D341Med (cell line): ENCODE measurements at regions not wholly inside any gene's neighbourhood (a gene's known extent, or its start where the extent isn't known, plus 50 kb on each side); places are given as distances from the start of the nearest gene placed in this dataset.

Experiments
- DNase-seq: peaks from one replicate; pipeline ENCODE4 v3.0.0; 2012; ENCODE audit warnings: low spot score

DNA sequence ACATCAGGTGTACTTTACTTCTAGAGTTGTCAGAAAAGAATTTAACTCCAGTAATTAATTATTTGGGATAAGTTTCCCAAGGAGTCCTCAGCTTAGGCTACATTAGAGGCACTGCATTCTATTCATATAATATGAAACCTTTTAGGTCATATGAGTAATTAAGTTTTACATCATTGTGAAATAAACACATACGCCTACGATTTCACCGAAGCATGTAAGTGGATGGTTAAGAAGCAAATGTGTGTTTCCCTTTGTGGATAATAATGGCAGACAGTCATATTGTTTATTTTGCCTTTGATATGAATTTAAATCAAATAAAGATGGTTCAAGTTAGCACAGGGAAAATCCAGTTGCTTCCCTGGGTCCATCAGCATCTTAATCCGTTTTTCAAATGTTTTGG, 535.9 kb upstream of the ATP11B start:
- no peak for DNase-seq

DNA sequence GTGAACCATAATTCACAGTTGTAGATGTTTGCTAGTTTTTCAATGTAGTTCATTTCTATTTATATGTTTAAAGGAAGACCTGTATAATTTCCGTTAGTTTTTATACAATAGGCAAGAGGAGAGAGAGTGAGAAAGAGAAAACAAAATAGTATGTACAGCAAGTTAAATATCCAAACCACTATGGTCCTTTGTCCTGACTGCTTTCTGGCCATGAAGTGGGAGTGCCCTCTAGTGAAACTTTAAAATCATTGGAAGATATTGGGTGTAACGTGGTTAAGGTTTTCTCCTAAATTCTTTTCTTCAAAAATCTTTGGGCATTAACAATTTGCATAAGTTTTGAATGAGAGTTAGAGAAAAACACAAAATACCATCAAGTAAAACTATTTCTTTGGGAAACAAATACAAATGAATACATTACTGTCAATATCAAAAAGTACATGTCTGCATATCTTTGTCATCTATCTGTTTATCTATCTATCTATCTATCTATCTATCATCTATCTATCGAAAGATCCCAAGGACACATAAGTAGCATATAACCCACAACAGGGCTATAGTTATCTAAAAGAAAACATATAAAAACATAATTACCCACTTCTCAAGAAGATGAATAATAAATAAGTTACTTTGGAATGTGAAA, 534.6 kb upstream of the ATP11B start:
- no peak for DNase-seq

DNA sequence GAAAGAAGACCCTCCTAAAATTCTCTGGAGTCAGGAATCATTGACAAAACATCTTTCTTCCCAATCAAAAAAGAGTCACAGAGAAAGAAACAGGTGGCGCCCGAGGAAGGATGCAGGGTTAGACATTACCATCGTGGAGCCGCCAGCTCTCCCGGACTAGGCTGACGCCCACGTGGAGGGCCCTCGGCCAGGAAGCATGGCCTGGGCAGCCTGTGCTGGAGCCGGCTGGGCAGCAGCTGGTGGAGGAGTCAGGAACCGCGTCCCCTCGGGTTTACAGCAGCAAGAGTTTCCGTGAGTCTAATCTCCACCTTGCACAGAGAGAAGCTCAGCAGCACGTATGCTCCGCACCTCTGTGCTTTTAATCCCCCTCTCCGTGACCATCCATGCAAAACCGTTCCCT, 533.7 kb upstream of the ATP11B start:
- DNase-seq, result peak; percentile 28

DNA sequence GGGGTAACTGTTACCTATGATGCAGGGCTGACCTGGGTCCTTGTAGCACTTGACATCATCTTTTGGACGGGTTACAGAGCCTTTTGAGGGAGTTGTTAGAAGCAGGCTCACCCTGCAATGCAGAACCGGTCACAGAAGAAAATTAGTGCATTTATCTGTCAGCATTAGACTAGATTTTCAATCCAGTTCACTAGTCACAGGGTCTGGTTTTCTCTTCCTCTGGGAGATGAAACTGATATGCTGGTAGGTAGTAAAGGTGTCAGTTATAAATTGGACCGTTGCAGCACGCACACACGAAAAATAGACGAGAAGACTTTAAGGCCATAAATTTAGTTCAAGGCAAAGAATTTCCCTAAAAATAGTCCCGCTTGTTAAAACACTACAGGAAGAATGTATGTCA, 532.3 kb upstream of the ATP11B start:
- DNase-seq, result no peak

DNA sequence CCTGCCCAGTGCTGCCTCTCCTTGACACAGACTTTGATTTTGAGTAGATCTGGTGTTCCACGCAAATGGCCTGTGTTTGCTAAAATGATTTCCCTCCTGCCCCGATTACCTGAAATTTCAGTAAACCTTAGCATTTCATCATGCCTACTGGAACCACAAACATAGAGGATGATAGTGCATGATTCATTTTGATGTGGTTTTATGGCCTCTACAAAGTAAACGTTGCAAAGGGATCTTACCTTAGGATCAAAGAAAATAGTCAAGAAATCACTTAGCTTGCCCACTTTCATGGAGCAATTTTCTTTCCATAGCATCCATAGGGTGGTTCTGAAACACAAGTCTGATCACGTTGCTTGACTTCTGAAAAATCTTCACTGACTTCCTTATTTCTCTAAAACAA, 524.6 kb upstream of the ATP11B start:
- no peak for DNase-seq

DNA sequence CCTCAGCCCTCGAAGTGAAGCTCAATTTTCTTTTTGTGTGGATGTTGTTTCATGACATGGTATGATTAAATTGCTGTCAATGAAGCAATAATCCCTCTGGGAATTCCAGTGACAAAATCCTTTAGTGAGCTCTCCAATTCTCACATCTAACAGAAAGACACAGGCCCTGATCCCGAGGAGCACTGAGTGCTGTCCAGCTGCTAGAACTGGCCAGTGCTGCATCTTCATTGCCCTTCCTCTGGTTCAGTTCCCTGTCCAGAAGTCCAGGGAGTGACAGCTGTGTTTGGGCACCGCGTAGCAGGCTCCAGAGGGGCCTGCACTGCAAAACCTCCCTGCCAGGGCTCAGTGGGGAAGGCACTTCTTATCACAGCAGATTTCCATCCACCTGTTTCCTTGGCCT, 516.8 kb upstream of the ATP11B start:
- DNase-seq, result no peak

DNA sequence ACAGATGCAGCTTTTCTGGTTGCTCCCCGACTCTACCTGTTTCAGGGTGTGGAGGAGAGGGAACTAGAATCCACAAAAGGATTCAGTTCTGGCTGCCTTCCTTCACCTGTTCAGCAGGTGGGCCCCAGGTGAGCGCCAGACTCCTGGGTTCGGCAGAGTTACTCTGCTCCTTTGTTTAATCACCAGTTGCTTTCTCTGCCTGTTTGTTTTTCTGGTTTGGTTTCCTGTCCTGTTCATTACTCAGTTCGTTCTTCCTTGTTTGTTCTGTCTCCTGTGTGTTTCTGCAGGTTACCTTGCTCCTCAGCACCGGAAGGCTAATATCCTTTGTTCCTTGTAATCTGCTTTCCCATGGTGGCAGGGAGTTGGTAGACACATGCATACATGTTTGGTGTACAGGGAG, 508.5 kb upstream of the ATP11B start:
- DNase-seq, result no peak

DNA sequence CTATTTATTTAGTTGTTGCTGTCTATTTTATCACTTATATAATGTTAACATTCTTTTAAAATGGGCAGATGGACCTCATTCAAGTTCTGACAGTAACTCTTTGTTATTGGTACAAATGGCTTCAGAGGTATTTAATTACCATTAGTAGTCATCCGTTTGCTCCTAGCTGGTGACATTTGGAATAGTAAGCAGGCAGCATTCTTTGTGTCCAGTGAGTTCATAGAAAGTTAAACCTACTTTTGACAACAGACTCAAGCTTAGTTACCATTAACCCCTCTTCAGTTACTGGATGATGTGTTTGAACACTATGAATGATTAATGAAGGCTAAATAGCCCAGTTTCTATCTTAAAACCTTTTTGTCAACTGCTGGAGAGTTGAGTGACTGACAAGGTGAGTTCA, 500.7 kb upstream of the ATP11B start:
- no peak for DNase-seq

DNA sequence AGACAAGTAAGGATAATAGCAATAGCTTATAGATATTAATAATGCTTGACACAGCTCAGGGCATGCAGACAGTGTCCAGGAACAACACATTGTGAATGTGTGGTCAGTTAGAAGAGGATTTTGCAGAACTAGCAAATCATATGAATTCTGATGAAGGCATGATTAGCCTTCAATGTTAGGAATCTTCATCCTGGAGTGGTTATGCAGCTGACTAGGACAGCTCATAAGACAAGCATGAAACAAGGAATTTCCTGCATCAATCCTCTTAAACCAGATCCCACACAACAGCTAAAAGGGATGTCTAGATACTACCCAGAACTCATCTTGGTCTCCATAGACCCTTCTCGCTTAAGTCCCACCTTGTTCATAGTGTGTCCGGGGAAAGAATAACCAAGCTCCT, 499.0 kb upstream of the ATP11B start:
- DNase-seq, result no peak

DNA sequence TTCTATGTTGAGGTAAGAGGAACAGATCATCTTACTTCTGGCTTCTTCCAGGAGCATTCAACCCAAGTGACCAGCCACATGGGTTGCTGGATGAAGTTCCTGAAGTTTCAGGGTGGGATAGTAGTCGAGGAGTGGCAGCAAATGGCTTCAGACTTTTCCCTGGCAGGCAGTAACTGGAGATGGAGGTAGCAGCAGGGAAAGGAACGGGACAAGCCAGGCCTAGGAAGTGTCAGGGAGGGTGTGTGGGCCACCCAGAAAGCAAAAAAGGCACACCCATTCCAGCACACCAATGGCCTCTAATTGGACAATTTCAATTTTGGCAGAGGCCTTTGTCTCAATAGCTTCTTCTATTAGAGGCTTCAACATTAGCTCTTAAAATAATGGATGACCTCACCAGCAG, 498.6 kb upstream of the ATP11B start:
- no peak for DNase-seq

DNA sequence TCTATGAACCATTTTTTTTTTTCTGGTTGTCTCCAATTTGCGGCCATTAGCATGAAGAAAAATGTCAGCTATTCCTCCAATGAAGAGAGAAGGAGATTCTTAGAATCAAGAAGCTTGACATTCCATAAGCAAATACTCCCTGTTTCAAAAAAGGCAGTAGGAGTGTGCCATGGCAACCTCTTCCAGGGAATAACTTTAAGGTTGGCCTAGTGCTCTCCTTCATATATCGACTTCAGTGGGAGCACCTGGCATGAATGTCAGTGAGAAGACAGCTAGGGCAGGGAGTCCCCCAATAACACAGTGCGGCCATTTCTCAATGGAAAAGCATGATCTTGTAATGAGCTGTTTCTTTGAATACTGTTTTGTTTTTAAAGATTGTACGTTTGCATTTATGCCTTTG, 493.0 kb upstream of the ATP11B start:
- DNase-seq, result no peak

DNA sequence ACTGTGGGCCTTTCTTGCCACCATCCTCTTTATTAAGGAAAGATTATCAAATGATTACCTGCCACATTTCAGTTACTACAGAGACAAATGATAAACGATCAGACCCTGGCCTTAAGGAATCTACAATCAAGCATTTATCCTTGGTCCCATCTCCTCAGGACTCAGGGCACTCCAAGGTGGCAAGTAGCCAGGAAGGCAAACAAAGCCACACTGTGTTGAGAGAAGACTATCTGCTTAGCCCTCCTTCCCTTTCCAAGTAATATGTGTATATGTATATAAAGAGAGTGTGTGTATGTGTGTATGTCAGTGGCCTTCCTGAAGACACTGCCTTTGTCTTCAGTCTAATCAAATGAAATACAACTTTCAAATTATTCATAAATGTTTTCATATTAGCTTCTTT, 490.1 kb upstream of the ATP11B start:
- DNase-seq, result no peak

DNA sequence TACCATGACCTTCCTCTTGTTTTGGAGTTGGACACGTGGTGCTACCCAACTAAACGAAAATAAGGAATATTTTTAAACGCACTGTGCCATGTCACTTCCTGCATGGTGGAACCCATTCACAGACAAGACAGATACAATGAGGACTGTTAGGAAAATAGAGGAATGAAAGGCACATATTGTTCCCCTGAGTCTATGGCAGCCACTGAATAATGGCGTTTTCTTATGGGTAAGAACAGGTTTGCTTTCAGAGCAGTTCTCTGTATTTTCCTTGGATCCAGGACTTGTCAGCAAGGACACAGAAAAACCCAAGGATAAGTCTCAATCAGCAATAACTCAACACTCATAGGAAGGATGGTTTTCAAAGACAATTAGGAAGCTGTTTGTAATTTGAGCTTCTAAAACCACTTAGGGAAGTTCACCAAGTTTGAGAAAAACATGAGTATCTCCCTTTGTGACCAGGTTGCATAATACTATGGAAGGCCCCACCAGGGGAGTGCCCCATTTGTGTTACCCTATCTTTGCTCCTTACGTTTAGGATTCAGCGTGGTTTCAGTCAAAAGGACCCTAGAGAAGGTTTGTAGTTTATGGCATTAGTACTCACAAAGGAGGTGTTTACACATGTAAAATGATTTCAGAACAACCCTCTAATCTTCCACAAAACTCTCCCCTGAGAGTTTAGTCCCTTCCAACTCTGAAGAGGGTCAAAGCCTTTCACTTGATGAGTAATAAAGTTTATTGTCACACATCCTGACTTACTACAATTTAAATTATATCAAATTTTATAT, 487.2 kb upstream of the ATP11B start:
- DNase-seq, result no peak

DNA sequence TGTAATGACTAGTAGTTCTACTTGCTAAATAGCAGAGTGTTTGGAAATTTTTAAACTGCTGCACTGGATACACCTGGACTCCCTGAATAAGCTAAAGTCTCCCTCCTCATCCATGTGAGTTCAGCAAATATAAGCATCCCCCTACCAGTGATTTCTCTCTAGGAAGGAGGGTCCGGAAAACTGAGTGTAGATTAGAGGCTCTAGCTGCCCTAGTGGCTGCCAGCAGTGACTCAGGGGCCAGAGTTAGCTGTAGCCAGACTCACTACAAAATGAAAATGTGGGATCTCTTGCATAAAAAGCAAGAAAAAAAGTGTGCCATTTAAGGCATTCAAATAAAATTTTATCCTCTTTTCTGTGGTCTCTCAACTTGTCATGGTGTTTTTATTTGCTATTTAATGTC, 485.0 kb upstream of the ATP11B start:
- no peak for DNase-seq

DNA sequence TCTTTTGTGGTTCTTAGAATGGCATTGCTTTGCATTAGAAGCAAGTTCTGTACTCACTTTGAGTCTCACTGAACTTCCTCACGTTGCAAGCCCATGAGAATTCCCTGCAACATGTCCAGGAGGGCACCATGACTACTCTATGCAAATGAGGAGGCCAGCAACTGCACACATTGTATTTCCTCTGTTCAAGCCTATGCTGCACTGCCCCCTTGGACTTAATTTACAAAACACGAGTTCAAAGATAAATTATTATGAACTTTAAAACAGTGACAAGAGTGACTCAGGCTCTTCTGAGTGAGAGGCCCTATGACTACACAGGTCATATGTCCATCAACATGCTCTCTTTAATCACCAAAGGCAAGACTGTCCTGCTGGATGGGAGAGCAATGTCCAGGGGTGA, 484.2 kb upstream of the ATP11B start:
- no peak for DNase-seq

DNA sequence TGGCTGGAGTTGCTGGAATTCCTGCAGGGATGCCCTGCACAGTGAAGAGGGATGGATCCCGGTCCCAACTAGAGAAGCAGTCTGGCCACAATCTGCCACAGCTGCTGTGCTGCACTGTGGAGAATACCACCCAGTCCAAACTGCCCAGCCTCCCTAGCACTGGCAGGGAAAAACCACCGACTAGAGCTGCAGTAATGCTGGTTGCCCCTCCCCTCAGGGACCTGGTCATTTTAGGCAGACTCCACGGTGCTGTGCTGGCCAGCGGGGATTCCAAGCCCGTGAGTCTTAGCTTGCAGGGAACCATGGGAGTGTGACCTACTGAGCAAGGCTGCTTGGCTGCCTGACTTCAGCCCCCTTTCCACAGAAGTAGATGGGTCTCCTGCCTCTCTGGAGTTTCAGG, 478.0 kb upstream of the ATP11B start:
- DNase-seq, result no peak

DNA sequence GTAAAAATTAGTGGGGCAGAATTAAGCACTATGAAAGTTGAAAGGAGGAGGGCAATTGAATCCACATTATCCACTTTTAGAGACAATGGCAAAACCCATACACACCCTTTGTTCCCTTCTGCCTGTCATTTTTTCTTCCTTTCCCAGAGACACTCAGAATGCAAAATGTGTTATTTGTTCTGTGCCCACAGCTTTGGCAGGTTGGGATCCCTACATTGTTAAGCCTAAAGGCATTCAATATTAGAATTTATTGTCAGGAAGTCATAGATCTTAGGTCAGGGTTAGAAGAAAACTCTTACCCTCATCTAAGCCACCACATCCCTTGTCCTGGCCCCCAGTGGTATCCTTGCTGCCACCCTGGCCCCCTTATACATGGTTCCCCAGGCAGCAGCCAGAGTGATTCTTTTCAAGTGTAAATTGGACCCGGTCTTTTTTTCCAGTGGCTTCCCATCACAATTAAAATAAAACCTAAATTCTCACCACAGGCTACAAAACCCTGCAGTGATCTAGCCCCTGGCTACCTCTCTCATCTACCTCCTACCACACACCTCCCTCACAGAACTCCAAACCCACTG, 470.1 kb upstream of the ATP11B start:
- no peak for DNase-seq

DNA sequence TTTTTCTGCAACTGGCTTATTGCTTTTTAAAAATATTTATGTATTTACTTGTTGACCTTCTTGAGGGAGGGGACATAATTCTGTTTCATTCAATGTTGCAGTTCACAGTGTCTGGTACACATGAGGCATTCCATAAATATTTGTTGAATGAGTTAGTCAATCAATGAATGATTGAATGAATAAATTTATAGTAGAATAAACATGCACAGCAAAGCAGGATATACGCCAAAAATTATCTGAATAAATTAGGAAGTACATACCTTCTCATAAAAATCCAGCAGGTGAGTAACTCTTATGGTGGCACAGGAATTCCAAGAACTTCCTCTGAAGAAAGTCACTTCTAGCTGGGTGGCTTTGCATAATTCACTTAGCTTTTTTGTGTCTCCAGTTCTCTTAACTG, 469.4 kb upstream of the ATP11B start:
- no peak for DNase-seq

DNA sequence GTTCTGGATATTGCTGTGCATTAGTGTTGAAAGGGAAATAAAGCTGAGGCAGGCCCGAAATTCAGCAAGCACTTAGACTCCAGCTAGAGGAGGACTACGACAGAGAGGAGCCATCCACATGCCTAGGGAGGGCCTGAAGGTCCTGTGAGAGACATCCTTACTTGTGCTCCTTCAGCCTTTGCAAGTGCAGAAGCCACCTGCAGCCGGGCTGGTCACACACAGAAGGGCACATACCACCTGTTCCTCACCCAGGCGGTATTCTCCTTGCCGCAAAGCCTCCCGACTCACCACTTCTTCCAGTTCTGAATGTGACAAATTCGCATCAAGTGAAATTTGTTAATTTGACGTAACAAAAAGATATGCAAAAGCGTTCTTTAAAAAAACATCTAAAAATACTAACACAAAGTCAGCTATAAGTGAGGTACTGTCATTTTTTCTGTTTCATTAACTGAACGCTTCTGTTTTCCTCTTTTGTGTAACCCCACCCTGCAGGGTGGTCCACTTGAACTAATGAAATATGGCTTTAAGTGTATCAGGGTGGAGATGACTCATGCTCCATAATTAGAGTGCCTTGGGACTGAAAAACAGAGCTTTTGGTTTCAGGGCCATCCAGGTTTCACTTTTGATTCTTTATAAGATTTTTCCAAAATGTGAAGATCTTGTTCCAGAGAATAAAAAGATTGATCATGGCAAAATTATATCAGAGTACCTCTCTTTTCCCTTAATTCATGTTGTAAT, 467.9 kb upstream of the ATP11B start:
- DNase-seq, result no peak

DNA sequence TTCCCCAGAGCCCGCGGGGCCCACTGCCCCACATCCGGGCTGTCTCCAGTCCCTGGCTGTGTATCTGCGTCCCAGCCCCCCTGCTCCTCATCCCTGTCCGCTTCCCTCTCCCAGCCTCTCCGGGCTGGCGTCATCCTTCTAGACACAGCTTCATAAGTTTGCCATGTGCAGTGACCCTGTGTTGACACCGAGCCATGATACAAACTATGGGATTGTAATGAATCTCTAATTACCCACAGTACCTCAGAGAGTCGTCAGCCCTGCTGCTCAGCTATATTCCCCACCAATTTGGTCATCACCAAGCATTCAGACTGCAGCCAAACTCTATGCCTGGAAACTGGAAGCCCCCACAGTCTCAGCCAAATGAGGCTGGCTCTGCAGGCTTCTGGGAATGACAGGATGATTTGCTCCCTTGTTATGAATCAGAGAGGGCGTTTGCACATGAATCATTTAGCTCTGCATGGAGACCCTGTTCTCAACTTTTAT, 466.1 kb upstream of the ATP11B start:
- no peak for DNase-seq

DNA sequence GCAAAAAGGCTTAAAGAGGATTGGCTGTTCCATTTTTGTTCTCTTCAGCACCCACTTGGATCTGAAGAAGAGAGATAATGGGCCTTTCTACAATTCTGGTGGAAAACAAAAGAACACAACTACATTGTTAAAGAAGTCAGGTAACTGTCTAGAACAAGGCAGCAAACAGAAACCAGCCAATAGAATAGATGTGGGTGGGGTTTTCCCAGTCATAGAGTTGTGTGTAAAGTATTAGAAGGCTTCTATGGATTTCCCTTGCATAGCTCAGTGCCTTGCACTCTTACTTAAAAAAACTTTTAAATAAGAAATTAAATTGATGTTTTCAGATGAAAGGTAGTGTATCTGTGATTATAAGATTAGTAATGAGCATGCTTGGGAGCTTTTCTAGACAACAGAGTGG, 462.7 kb upstream of the ATP11B start:
- DNase-seq, result no peak

DNA sequence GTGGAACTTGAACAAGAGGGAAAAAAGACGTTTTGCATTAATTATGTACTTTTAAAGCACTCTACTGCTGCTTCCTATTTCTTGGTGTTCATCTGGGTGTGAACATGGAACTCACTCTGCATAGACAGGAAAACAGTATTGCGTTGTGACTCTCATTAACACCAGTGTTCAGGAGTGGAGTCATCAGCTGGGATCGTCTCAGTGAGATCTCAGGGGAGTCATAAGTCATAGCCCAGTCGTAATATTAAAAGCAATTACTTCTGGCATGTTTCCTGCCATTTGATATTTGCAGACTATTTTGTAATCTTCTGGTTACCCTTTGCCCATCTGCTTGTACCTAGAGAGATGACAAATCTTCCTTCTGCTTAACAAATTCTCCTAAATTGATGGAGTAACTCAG, 462.0 kb upstream of the ATP11B start:
- DNase-seq, result no peak

DNA sequence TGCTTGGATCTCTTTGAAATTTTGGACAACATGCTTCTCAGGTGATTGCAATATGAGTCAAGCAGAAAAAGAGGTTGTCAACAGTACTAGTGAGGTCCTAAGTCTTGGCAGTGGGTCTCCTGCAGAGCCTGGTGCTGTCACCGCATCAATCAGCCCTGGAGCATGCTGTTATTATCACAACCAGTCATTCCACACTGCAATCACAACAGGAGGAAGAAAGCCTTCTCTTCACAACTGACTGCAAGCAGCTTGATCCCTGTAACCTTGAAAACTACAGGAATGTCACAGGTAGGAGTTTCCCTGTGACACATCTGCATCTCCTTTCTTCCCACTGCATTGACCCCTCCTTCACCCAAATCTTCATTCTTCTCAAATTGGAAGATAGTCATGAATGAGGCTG, 451.1 kb upstream of the ATP11B start:
- DNase-seq, result no peak
